A673 (cell line): ENCODE measurements at regions not wholly inside any gene's neighbourhood (a gene's known extent, or its start where the extent isn't known, plus 50 kb on each side); places are given as distances from the start of the nearest gene placed in this dataset.
A peak's percentile ranks its signal among the peaks of the same experiment; 100 is the strongest.
"Not testable (repeated sequence)": the region's sequence is repeated elsewhere in the genome, so short reads cannot be mapped to it uniquely, and the experiment has no call there.

Source experiments
- BruUV-seq: library from RNA; stranded (reverse); fragments of 400-500 nt; replicated peaks from 2 replicates; lab custom pipeline; 2021; lab: Mats Ljungman, UMichigan
- CTCF ChIA-PET: fragments of 300-600 bp; sonication (Branson Sonifier 250); formaldehyde crosslinking; loops from one replicate; lab custom pipeline; 2022; ENCODE audit warnings: antibody characterized with exemption; lab: Charles Lee
- POLR2A ChIA-PET: fragments of 300-600 bp; sonication (Branson Sonifier 250); formaldehyde crosslinking; loops from one replicate; lab custom pipeline; 2022; ENCODE audit warnings: antibody characterized with exemption; ENCODE audit not compliant: low non-redundant PET; lab: Charles Lee
- DNase-seq: peaks from one replicate; pipeline ENCODE4 v3.0.0-alpha.2; 2015; ENCODE audit warnings: low spot score
- H3K27ac ChIP-seq: fragments of 200-600 bp; sonication (generic); 2 replicates; pipeline ENCODE4 v1.5.1; 2016; ENCODE audit warnings: mixed run types, low read depth, mild to moderate bottlenecking, mixed read lengths, antibody characterized with exemption, low read length; ENCODE audit not compliant: poor library complexity, severe bottlenecking
- H3K27me3 ChIP-seq: fragments of 200-600 bp; sonication (generic); replicated peaks from 2 replicates; pipeline ENCODE4 v1.6.1; 2017; ENCODE audit warnings: mixed run types, low read depth, mild to moderate bottlenecking, mixed read lengths, antibody characterized with exemption, low read length; ENCODE audit not compliant: insufficient read depth, poor library complexity
- H3K36me3 ChIP-seq: fragments of 200-600 bp; sonication (generic); 2 replicates; pipeline ENCODE4 v1.6.1; 2016; ENCODE audit warnings: mixed run types, mild to moderate bottlenecking, mixed read lengths, antibody characterized with exemption, low read length; ENCODE audit not compliant: insufficient read depth, poor library complexity, severe bottlenecking
- H3K4me1 ChIP-seq: fragments of 200-600 bp; sonication (generic); 2 replicates; pipeline ENCODE4 v1.6.1; 2017; ENCODE audit warnings: mixed run types, mild to moderate bottlenecking, mixed read lengths, antibody characterized with exemption, low read length; ENCODE audit not compliant: insufficient read depth, poor library complexity, severe bottlenecking
- H3K4me3 ChIP-seq: fragments of 200-600 bp; sonication (generic); 2 replicates; pipeline ENCODE4 v1.5.1; 2016; ENCODE audit warnings: low read depth, mixed run types, mild to moderate bottlenecking, mixed read lengths, low read length; ENCODE audit not compliant: poor library complexity, severe bottlenecking
- H3K9me3 ChIP-seq: fragments of 200-600 bp; sonication (generic); 2 replicates; pipeline ENCODE4 v1.6.1; 2016; ENCODE audit warnings: mixed run types, low read depth, mild to moderate bottlenecking, mixed read lengths, antibody characterized with exemption, low read length; ENCODE audit not compliant: poor library complexity, severe bottlenecking
- CTCF ChIP-seq: fragments of 300-800, 200-600 bp; sonication (generic); conservative IDR thresholded peaks from 2 replicates; pipeline ENCODE4 v1.5.1; 2017; ENCODE audit warnings: low read depth, mild to moderate bottlenecking, antibody characterized with exemption, low read length, moderate library complexity, mixed read lengths
- EZH2 ChIP-seq: fragments of 200-600 bp; sonication (generic); IDR thresholded peaks from 2 replicates; pipeline ENCODE4 v1.6.1; 2017; ENCODE audit warnings: borderline replicate concordance, low read depth, mild to moderate bottlenecking, mixed read lengths, antibody characterized with exemption, low read length; ENCODE audit not compliant: poor library complexity, severe bottlenecking
- intact Hi-C: fragments of 100-400 bp; cut with micrococcal nuclease; formaldehyde crosslinking; loops from one replicate; pipeline ENCODE4 v1.10.0; 2022; ENCODE audit not compliant: unreplicated experiment

GRCh38 chr5:30347858-30348257 is 845.6 kb upstream of the CDH6 start:
- H3K27me3 ChIP-seq: no peaks in the 10 kb centered on the region
- ChIA-PET POLR2A (no interaction called here), CTCF (no interaction called here)
- BruUV-seq: no TSS peak
- H3K4me1 ChIP-seq: peaks cover 13% of the 10 kb centered on the region
- H3K9me3 ChIP-seq: no peaks in the 10 kb centered on the region
- H3K36me3 ChIP-seq: no peaks in the 10 kb centered on the region
- DNase-seq: no peak
- no peak overlapping the region for H3K4me3 ChIP-seq
- intact Hi-C loops: no loop called here
- H3K27ac ChIP-seq: no peak overlapping the region
- TF ChIP-seq EZH2 (no peak), CTCF (no peak)

DNA sequence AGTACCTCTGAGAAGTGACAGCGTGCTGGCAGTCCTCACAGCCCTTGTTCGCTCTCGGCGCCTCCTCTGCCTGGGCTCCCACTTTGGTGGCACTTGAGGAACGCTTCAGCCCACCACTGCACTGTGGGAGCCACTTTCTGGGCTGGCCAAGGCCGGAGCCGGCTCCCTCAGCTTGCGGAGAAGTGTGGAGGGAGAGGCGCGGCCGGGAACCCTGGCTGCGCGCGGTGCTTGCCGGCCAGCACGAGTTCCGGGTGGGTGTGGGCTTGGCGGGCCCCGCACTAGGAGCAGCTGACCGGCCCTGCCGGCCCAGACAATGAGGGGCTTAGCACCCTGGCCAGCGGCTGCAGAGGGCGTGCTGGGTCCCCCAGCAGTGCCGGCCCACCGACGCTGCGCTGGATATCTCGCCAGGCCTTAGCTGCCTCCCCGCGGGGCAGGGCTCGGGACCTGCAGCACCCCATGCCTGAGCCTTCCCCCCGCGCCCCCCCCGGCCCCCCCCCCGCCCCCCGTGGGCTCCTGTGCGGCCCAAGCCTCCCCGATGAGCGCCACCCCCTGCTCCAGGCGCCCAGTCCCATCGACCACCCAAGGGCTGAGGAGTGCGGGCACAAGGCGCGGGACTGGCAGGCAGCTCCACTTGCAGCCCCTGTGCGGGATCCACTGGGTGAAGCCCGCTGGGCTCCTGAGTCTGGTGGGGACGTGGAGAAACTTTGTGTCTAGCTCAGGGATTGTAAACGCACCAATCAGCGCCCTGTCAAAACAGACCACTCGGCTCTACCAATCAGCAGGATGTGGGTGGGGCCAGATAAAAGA is 847.7 kb upstream of the CDH6 start:
- POLR2A ChIA-PET: not testable (repeated sequence)

DNA sequence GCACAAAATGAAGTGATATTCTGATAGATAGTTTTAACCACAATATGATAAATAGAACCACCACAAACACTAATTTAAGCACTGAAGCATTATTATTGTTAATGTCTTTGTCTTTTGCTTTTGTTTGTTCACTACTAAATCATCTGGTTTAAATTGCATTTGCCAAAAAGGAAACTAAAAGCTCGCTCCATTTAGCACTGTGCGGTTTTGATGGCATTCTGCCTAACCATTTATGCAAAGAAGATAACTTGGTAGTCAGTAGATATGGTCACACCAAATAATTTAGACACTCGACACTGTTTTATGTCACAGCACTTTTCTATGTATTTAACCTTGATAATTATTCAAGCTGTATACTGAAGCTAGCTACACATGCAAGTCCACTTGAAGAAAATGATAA is 849.8 kb upstream of the CDH6 start:
- Histone ChIP-seq H3K27me3 (no peaks in the 10 kb centered on the region), H3K36me3 (no peaks in the 10 kb centered on the region), H3K4me1 (peaks cover 14% of the 10 kb centered on the region), H3K27ac (no peak overlapping the region), H3K4me3 (no peak overlapping the region), H3K9me3 (no peaks in the 10 kb centered on the region)
- TF ChIP-seq EZH2: no peak
- TF ChIP-seq CTCF: no peak
- intact Hi-C loops: no loop called here
- ChIA-PET POLR2A (no interaction called here), CTCF (no interaction called here)
- no TSS peak for BruUV-seq
- peak; percentile 76 for DNase-seq

More for the DNA sequence above, 847.7 kb upstream of the CDH6 start:
- DNase-seq, intact Hi-C loops, H3K27me3 ChIP-seq, H3K9me3 ChIP-seq, H3K27ac ChIP-seq, H3K4me3 ChIP-seq, H3K36me3 ChIP-seq, CTCF ChIA-PET, BruUV-seq: not testable (repeated sequence)
- peaks cover 14% of the 10 kb centered on the region for H3K4me1 ChIP-seq

- Histone ChIP-seq H3K4me3 (no peak overlapping the region), H3K36me3 (no peaks in the 10 kb centered on the region), H3K9me3 (no peaks in the 10 kb centered on the region), H3K4me1 (peaks cover 14% of the 10 kb centered on the region), H3K27me3 (no peaks in the 10 kb centered on the region), H3K27ac (no peak overlapping the region)
- TF ChIP-seq CTCF: no peak
- TF ChIP-seq EZH2: no peak
- ChIA-PET POLR2A (no interaction called here), CTCF (no interaction called here)
- DNase-seq: no peak
- intact Hi-C loops: no loop called here
- BruUV-seq: no TSS peak
Observed at GRCh38 chr5:30341466-30341865, 852.0 kb upstream of the CDH6 start.
